HG03565 (cell line): ENCODE measurements at regions not wholly inside any gene's neighbourhood (a gene's known extent, or its start where the extent isn't known, plus 50 kb on each side); places are given as distances from the start of the nearest gene placed in this dataset.
"Not testable (repeated sequence)": the region's sequence is repeated elsewhere in the genome, so short reads cannot be mapped to it uniquely, and the experiment has no call there.

Source experiments
- ATAC-seq: cut with Tn5 transposase; IDR thresholded peaks from one replicate; pipeline ENCODE4 v1.9.1; 2021; ENCODE audit warnings: mild to moderate bottlenecking, moderate library complexity; ENCODE audit not compliant: unreplicated experiment

DNA sequence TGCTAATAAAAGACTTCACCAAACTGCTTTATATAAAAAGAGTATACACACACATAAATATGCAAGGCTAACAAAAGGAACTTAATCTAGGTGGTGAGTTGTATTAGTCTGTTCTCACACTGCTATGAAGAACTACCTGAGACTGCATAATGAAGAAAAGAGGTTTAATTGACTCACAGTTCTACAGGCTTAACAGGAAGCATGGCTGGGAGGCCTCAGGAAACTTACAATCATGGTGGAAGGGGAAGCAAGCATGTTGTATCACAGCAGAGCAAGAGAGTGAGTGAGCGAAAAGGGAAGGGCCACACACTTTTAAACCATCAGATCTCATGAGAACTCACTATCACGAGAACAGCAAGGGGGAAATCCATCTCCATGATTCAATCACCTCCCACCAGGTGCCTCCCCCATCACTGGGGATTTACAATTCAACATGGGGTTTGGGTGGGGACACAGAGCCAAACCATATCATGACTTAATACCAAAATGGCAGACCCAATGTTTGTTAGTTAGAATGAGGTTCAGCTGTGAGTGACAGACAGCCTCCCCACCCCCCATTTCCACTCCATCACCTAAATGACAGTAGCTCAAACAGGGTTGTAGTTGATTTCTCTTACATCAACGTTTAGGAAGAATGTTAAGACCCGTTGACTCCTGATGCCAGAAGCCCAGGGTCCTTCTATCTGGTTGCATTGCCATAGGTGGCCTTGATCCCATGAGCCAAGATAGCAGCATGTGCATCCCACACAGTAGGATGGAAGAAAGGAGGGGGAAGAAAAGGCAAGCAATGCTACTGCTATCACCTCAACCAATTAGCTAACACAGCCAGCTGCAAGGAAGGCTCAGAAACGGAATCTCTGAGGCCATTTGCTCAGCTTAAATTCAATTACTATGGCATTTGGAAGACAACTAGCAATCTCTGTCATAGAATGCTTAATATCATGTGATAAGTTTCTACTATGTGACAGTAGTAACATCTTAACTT is 77.0 kb downstream of the CCDC71L start:
- no peak for ATAC-seq

DNA sequence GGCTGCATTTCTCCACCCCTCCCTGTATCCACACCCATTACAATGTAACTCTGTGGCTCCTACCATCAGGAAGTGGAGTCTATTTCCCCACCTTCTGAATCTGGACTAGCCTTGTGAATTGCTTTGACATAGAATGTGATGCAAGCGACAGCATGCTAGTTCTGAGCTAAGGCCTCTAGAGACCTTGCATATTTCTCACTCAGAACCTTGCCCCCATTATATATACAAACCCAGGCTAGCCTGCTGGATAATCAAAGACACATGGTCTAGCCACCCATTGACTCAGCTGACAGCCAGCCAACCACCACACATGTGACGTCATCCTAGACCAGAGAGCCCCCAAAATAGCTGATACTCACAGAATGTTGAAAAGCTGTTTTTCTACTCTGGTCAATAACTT is 77.9 kb downstream of the CCDC71L start:
- no peak for ATAC-seq

DNA sequence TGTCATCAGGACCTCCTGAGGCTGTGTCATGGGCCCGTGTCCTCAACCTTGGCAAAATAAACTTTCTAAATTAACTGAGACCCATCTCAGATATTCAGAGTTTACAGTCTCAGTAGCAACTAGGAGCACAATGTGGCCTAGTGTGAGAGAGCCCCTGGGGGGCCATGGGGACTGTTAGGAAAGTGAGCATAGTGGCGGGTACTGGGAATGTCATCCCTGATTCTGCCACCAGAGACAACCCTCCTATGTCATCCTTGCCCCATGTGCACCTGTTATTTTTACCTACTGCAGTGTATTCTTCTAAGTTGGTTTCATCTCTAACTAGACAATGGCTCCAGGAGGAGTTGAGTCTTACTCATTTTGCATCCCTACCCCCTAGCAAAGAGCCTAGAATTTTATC is 78.6 kb downstream of the CCDC71L start:
- ATAC-seq: no peak

DNA sequence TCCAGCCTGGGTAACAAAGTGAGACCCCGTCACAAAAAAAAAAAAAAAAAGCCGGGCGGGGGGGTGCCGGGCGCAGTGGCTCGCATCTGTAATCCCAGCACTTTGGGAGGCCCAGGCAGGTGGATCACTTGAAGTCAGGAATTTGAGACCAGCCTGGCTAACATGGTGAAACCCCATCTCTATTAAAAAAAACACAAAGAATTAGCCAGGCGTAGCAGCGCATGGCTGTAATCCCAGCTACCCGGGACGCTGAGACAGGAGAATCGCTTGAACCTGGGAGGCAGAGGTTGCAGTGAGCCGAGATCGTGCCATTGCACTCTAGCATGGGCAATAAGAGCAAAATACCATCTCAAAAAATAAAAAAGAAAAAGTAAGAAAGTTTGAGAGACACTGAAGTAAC is 81.9 kb downstream of the CCDC71L start:
- ATAC-seq: not testable (repeated sequence)

DNA sequence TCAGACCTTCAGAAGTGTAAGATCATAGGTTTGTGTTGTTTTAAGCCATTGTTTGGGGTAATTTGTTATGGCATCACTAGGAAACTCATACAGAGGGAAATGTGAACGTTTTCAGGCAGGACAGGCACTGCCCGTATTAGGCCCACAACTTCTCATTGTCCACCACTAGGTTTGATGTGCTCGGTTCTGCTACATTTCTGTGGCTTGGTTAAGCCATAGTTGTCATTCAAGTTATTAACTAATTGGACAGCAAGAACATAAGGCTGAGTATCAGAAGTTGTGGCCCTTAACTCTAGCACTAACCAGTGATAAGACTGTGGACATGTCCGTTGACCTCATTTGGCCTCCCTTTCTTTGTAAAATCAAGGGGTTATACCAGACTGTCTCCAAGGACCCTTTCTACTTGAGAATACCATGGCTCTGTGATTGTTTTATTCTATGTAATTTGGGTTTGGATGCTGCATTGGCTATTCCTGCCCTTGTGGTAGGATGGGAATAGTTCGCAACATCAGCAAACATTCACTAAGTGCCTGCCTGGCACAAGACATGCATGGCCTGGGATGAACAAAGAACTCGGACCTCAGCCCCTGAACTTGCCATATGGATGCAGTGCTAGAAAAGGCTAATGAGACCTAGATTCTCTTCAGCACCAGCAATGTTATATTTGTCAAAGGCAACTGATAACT is 85.7 kb downstream of the CCDC71L start:
- ATAC-seq: no peak

DNA sequence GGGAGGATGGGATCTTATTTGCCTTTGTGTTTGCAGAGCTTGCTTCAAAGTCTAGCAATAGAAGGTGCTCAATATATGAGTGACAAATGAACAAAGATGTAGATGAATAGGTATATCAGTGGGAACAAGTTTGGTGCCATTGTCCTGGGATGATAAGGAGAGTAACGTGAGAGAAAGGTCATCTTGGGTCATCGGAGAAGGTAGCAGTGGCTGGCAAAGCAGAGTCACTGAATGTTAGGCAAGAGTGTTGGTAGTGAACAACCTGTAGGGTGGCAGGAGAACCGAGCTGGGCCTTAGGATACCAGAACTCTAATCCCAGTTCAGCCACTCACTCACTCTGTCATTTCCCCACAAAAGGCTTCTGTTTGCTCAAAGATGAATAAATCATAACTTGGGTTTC is 87.2 kb downstream of the CCDC71L start:
- no peak for ATAC-seq

DNA sequence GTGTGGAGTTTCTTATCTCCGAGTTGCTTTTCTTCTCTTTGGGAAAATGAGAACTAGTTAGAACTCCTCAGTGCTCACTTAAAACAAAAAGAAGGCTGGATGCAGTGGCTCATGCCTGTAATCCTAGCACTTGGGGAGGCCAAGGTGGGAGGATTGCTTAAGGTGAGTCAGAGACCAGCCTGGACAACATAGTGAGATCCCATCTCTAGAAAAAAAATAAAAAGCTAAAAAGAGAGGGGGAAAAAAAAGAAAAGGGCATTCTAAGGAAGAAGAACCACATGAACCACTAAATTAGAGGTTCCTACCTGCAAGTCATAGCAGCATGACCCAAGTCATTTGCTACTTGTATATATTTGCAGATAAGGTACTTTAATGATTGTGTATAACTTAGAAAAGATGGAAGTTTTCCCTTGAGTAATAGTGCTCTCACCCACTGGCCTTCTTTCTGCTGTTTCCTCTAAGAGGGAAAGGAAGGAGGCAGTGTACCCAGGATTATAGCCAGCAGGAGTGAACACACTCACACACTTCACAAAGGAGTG is 87.8 kb downstream of the CCDC71L start:
- ATAC-seq: no peak

DNA sequence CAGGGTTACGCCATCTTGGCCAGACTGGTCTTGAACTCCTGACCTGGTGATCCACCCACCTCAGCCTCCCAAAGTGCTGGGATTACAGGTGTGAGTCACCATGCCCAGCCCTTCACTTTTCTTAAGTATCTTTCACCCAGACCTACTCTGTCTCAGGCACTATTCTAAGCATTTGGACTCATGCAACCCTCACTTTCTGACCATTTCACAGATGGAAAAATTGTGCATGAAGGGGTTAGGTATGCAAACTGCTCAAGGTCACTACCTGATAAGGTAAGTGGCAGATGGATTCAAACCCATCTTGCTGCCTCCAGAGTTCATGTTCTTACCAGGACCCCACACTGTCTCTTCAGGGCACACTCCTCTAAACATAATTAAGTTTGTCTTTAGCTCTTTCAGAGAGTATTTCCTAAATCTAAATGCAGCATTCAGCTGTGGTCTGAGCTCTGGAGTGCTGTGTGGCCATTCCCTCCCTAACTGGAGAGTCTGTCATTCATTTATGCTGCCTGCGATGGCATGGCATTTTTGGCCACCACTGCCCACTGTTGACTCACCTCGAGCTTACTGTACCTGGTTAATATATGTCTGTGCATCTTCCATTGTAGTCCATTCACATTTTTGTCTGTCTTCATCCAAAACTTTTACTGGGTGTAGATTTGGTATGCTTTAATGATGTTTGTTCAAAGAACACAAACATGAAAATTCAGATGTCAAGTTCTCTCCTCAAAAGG is 88.4 kb downstream of the CCDC71L start:
- no peak for ATAC-seq

DNA sequence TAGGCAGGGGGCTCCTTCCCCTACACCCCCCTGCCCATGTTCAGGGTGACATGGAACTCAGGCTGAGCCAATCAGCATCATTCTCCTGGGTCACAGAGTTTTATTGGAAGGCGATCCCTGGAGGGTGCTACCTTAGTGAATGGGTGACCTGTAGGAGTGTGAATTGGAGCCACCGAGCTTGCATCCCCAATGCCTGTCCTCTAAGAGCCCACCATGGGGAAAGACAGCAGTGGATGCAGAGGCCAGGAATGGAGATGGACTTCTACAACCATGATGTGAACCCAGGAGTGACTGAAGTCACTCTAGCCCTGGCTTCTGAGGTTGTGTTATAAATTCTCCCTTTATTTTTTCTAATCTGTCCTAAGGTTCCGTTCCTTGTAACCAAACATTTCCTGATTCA is 89.4 kb downstream of the CCDC71L start:
- ATAC-seq: no peak

DNA sequence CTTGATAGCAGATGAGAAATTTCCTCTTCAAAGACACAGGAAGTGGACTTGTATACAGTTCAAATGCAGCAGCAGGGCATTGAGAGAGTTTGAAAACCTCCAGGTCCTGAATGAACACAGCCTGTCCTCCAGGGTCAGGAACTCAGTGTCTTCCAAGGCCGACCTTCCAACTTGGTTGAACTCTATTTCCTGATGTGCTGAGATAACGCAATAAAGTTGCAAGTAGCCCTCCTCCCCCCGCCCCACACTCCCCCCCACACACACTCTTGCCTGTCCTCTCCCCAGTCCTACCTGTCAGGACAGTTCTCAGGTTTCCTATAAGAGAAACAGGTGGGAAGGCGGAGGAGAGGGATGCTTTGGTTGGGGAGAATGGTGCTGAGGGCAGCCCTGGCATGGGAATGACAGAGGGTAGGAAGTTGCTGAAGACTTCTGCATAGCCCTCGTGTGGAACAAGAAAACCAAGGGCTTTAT is 90.0 kb downstream of the CCDC71L start:
- ATAC-seq: no peak

DNA sequence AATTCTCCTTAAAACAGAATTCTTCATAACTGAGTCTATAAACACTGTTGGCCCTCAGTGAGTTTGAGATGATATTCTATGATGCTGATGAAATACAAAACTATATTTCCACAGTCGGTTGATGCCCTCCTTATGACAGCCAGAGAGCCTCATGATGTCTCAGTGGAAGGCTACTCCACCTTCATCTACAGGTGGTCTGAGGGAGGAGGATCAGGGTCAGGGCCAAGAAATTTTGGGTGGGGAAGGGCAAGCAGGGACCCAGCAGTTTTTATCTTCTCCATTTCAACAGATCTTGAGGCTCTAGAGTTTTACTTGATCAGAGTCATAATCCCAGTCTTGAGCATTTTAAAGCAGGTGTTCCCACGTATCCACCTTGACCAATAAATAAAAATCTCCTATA is 90.8 kb downstream of the CCDC71L start:
- ATAC-seq: no peak

DNA sequence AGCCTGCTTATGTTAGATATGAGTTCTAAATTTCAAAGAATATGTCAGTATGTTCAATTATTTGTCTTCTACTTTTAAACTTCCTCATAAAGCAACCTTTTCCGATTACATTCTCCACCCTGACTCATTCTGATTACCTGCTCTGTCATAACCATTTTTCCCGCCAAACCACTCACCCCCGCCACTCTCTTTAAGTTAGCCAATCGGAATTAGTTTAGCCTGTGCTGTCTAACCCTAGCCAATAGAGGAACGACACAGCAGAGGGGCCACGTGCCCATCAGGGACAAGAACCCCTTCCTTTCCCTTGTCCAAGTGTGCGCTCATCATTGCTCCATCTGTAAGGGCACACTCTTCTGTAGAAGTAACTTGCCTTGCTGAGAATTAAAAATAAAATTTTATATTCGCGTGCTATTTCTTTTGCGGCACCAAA is 91.4 kb downstream of the CCDC71L start:
- ATAC-seq: no peak

DNA sequence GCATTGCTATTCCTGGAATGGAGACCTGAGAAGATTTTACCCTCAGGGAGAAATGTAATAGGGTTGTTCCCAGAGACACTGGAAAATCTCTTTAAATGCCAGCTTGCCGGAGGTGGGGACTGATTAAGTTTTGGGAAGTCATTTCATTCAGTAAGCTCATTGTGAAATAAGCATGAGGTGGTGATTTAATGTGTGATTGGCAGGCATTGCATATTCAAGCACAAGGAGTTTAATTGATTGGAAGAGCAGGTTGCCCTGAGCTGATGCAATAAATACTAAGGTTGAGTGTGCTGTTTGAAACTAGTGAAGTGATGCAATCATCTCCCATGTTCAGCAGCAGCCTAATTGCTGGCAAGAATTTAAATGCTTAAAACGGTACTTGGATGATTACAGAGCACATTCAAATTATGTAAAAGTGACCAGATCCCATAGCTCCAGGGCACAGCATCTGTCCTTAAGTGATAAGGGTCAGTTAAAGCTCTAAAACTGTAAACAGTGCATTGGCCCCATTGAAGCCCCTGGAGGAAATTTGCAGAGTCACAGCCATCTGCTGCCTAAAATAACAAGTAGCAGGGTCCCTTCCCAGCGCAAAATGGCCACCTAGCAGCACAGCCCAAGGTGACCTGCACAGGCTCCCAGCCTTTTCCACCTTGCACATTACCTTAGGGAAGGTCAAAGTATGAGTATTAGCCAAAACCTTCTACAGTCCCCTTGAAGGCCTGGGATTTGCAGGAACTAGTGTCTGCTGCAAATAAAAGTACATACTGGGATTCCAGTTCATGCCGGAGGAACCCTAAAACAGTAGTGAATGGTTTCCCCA is 92.1 kb downstream of the CCDC71L start:
- ATAC-seq: no peak

DNA sequence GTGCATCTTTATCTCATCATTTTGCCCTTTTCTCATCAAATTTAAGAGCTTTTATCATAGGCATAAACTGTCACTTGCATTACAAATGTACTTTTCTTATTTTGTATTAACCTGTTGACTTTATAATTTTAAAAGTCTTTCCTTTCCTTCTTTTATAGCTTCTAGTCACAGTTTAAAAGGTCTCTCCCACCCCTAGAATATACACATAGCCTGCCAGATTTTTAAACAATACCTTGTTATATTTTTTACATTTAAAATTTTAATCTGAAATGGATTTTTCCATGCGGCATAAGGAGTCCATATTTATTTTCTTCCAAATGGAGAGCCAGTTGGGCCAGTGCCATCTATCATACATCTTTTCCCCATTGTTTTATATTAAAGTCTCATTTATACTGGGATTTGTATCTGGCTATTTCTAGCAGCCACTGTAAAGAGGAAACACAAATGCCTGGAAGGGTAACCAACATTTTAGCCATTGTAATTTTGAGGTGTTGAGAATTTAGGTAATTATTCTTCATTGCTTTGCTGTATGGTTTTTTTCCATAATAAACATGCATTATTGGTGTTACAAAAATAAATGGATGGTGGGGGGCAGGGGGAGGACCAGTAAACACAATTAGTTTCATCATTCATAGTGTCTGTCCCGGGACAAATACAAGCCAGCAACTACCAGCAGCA is 92.8 kb downstream of the CCDC71L start:
- ATAC-seq: no peak

DNA sequence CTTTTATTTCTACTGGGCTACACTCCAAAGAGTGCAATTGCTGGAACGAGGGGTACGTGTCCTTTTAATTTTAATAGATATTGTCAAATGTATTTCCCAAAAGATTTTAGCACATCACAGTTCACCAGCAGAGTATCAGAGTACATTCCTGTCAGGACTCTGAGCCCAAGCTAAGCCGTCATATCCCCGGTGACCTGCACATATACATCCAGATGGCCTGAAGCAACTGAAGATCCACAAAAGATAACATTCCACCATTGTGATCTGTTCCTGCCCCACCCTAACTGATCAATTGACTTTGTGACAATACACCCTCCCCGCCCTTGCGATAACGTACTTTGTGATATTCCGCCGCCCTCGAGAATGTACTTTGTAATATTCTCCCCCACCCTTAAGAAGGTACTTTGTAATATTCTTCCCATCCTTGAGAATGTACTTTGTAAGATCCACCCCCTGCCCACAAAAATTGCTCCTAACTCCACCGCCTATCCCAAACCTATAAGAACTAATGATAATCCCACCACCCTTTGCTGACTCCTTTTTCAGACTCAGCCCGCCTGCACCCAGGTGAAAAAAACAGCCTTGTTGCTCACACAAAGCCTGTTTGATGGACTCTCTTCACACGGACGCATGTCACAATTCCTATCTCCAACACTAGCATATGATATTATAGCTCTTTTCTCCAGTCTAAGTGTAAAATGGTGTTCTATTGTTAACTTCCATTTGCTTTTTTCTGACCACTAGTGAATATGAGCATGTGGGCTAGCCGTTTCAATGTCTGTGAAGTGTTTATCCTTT is 93.6 kb downstream of the CCDC71L start:
- not testable (repeated sequence) for ATAC-seq

DNA sequence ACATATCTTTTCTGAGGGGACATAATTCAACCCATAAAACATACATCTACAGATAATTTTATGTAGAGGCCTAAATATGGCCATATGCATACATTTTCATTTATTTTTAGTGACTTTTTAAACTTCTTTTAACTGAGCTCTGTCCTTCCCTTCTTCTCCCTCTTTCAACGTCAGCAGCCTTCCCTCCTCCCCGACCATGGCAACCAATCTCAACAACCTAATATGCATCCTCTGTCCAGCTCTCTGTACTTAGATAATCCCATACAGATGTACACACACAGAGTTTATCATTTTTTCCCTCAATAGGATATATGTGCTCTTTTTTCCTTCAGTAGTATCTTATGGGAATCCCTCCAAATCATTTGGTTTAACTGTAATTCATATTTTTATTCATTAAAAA is 94.3 kb downstream of the CCDC71L start:
- ATAC-seq: no peak

DNA sequence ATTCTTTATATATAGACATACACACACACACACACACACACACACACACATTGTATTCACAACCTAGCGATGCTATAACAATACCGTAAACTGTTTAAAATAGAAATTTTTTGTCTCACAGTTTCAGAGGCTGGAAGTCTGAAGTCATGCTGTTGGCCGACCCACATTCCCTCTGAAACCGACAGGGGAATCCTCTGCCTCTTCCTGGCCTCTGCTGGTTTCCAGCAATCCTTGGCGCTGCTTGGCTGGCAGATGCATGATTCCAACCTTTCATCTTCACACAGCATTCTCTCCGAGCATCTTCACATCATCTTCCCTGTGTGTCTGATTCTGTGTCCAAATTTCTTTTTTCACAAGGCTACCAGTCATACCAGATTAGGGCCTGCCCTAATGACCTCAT is 94.8 kb downstream of the CCDC71L start:
- no peak for ATAC-seq

DNA sequence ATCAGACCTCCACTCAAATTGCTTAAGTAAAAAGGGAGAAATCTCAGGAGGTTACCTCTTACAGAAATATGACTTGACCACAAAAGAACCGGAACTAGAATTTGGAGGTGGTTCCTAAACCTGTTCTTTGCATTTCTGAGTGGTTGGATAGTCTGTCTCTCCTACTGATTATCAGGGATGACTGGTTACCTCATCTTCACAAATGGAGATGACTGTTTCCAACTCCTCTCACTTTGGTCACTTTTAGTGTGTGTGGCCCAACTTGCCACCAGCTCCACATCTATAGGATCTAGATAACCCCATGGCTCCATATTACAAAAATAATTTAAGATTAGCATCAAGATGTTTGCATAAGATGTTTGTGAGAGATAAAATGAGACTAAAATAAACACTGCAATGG is 95.5 kb downstream of the CCDC71L start:
- ATAC-seq: no peak
